ENCODE measurements at regions not wholly inside any gene's neighbourhood (a gene's known extent, or its start where the extent isn't known, plus 50 kb on each side); places are given as distances from the start of the nearest gene placed in this dataset.

DNA sequence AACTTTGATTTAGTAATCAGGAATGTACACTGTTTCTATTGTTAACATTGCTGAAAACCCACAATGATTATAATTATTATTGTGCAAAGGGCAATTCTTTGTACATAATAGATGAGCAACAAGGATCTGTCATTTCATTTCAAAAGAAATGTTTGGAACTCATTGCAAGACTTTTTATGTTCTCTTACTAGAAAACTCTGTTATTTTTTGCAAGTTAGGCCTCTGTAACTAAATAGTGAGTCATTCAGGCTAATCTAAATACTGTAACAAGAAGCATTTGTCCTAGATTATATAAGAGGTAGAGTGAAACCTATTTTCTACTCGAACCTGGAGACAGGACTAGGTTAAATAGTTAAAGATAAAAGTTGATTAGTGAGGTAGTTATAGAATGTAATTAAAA is 93.2 kb upstream of the FAM47B start:
- TF ChIP-seq, protein P1, sequence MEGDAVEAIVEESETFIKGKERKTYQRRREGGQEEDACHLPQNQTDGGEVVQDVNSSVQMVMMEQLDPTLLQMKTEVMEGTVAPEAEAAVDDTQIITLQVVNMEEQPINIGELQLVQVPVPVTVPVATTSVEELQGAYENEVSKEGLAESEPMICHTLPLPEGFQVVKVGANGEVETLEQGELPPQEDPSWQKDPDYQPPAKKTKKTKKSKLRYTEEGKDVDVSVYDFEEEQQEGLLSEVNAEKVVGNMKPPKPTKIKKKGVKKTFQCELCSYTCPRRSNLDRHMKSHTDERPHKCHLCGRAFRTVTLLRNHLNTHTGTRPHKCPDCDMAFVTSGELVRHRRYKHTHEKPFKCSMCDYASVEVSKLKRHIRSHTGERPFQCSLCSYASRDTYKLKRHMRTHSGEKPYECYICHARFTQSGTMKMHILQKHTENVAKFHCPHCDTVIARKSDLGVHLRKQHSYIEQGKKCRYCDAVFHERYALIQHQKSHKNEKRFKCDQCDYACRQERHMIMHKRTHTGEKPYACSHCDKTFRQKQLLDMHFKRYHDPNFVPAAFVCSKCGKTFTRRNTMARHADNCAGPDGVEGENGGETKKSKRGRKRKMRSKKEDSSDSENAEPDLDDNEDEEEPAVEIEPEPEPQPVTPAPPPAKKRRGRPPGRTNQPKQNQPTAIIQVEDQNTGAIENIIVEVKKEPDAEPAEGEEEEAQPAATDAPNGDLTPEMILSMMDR (IDR thresholded peaks at IDR 0.05) = no peak
- no peak for TF ChIP-seq RCOR1 (IDR thresholded peaks at IDR 0.05; ENCODE audit: low read depth, low read length)
- TF ChIP-seq EP300 (IDR thresholded peaks at IDR 0.05) = no peak
- no peak for TF ChIP-seq FOSL2 (IDR thresholded peaks at IDR 0.05)
- no peak for TF ChIP-seq FOSL2 (CRISPR knock-in tag; IDR thresholded peaks at IDR 0.05)
